H1 (cell line): ENCODE measurements at regions not wholly inside any gene's neighbourhood (a gene's known extent, or its start where the extent isn't known, plus 50 kb on each side); places are given as distances from the start of the nearest gene placed in this dataset.

ENCODE experiments used
- ATF3 ChIP-seq: IDR thresholded peaks from 2 replicates; pipeline ENCODE4 v1.6.1; 2011; ENCODE audit warnings: low read depth, mild to moderate bottlenecking, low read length; ENCODE audit not compliant: insufficient read depth
- CHD7 ChIP-seq: fragments of 300-600 bp; sonication (generic); IDR thresholded peaks from 2 replicates; pipeline ENCODE4 v1.7.1; 2012; ENCODE audit warnings: low read length, moderate library complexity, mild to moderate bottlenecking, inconsistent platforms; ENCODE audit not compliant: insufficient replicate concordance
- KDM5A ChIP-seq: fragments of 200-600 bp; IDR thresholded peaks from 2 replicates; pipeline ENCODE4 v1.7.1; 2012; ENCODE audit warnings: mild to moderate bottlenecking, low read length, inconsistent platforms, mixed read lengths
- SP1 ChIP-seq: IDR thresholded peaks from 2 replicates; pipeline ENCODE4 v1.6.1; 2011; ENCODE audit warnings: low read depth, low read length
- SRF ChIP-seq: IDR thresholded peaks from 2 replicates; pipeline ENCODE4 v1.6.1; 2011; ENCODE audit warnings: mild to moderate bottlenecking, low read depth, low read length, moderate library complexity
- SUZ12 ChIP-seq: fragments of 200-600 bp; sonication (generic); IDR thresholded peaks from 2 replicates; pipeline ENCODE4 v1.6.1; 2012; ENCODE audit warnings: mild to moderate bottlenecking, inconsistent platforms, low read length, moderate library complexity, mixed read lengths

DNA sequence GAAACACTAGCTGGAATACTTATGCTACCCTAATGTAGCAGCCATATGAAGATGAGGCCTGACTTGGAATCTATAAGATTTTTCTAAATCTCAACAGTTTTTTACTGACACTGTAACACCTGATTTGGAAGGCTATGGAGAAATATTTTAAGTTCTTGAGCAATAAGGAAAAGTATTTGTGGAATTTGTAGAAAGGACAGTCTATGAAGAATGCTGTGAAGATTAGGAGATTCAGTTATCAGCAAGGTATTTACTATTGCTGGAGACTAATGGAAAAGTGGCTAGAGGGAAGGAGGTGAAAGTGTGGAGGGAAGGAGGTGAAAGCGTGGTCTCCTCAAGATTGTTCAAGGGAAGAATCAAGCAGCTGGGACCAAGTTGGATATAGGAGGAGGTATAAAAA lies 190.0 kb upstream of the EMCN start (continued):
- TF ChIP-seq CHD7 (no peak), KDM5A (no peak), SP1 (no peak), SUZ12 (no peak), ATF3 (no peak), SRF (no peak)
